ENCODE measurements at regions not wholly inside any gene's neighbourhood (a gene's known extent, or its start where the extent isn't known, plus 50 kb on each side); places are given as distances from the start of the nearest gene placed in this dataset.

DNA sequence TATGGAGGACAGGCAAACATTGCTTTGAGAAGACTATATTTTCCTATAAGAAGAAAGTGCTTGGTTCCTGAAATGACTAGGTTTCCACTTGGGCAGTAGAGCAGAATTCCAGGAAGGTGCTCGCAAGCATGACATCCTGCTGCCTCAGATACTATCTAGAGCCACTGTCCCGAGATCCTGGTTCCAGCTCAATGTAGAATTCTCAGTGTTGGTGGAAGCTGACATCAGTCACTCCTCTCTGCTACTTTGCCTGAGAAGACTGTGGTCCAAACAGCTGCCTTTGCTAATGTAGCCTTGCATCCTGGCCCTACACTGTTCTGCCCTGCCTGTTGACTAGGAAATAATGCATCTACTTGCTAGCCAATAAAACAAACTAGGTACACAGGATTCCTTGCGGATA lies 50.0 kb upstream of the ITGA6 start:
- no peaks in the 10 kb centered on the region for H3K9me2 ChIP-seq (replicated peaks; ENCODE audit: insufficient read depth)
- H3K4me2 ChIP-seq = no peak overlapping the region
- no peaks in the 10 kb centered on the region for H3K79me2 ChIP-seq
- no peaks in the 10 kb centered on the region for H3K9me3 ChIP-seq (ENCODE audit: low read depth)
- no peak overlapping the region for H3K4me3 ChIP-seq
- no peak for DNase-seq (ENCODE audit: low spot score)
- H3K27ac ChIP-seq = no peak overlapping the region
- TF ChIP-seq EZH2phosphoT487 (IDR thresholded peaks at IDR 0.05; ENCODE audit: low read depth, severe bottlenecking, unreplicated experiment) (no peak), EZH2 (IDR thresholded peaks at IDR 0.05; ENCODE audit: borderline replicate concordance) (no peak)
- TF ChIP-seq, protein P1, sequence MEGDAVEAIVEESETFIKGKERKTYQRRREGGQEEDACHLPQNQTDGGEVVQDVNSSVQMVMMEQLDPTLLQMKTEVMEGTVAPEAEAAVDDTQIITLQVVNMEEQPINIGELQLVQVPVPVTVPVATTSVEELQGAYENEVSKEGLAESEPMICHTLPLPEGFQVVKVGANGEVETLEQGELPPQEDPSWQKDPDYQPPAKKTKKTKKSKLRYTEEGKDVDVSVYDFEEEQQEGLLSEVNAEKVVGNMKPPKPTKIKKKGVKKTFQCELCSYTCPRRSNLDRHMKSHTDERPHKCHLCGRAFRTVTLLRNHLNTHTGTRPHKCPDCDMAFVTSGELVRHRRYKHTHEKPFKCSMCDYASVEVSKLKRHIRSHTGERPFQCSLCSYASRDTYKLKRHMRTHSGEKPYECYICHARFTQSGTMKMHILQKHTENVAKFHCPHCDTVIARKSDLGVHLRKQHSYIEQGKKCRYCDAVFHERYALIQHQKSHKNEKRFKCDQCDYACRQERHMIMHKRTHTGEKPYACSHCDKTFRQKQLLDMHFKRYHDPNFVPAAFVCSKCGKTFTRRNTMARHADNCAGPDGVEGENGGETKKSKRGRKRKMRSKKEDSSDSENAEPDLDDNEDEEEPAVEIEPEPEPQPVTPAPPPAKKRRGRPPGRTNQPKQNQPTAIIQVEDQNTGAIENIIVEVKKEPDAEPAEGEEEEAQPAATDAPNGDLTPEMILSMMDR (IDR thresholded peaks at IDR 0.05; ENCODE audit: poor library complexity) = no peak
- no peaks in the 10 kb centered on the region for H4K20me1 ChIP-seq (ENCODE audit: insufficient read depth, poor library complexity, severe bottlenecking)
- WGBS (ENCODE audit: low lambda C conversion rate, missing lambda C conversion rate) = 83% methylated on average over 3 of the region's 3 CpGs
- H3K4me1 ChIP-seq (ENCODE audit: insufficient read depth) = peaks cover 17% of the 10 kb centered on the region
- H3K27me3 ChIP-seq = no peaks in the 10 kb centered on the region
- H2AFZ ChIP-seq = no peak overlapping the region
- H3K36me3 ChIP-seq (replicated peaks; ENCODE audit: insufficient read depth, low read depth) = no peaks in the 10 kb centered on the region
